Endothelial cell of umbilical vein (primary cell): ENCODE measurements at regions not wholly inside any gene's neighbourhood (a gene's known extent, or its start where the extent isn't known, plus 50 kb on each side); places are given as distances from the start of the nearest gene placed in this dataset.

Experiments
- BruUV-seq: library from RNA; stranded (reverse); fragments of 400-500 nt; replicated peaks from 2 replicates; lab custom pipeline; 2021; lab: Mats Ljungman, UMichigan
- CTCF ChIA-PET: fragments of 300-600, 350-600 bp; sonication (Branson Sonifier 250); formaldehyde crosslinking; loops from one replicate; lab custom pipeline; 2021; ENCODE audit warnings: antibody characterized with exemption, inconsistent platforms; lab: Charles Lee
- POLR2A ChIA-PET: fragments of 300-600, 350-600 bp; sonication (Branson Sonifier 250); formaldehyde crosslinking; loops from one replicate; lab custom pipeline; 2021; ENCODE audit warnings: antibody characterized with exemption, inconsistent platforms; lab: Charles Lee
- DNase-seq: peaks from one replicate; pipeline ENCODE4 v3.0.0-alpha.2; 2011; ENCODE audit warnings: low read depth, low spot score
- FAIRE-seq: peaks from 2 replicates; lab custom pipeline; 2011; peaks lifted over from hg19 to GRCh38; lab: Jason Lieb, UNC
- H2AFZ ChIP-seq: 2 replicates; pipeline ENCODE4 v1.6.0; 2012; ENCODE audit warnings: low read depth, low read length, control low read depth, inconsistent platforms
- H3K27ac ChIP-seq: 2 replicates; pipeline ENCODE4 v1.5.1; 2011; ENCODE audit warnings: low read depth, mild to moderate bottlenecking, control low read depth, low read length, moderate library complexity; ENCODE audit not compliant: insufficient read depth
- H3K27me3 ChIP-seq, 2 experiments: 2 replicates each; pipeline versions ENCODE4 v1.6.0 to v1.6.1; 2011; ENCODE audit warnings: low read length in 2 of 2, mixed read lengths in 1 of 2; ENCODE audit not compliant: control insufficient read depth in 2 of 2, insufficient read depth in 2 of 2
- H3K36me3 ChIP-seq, 2 experiments: 2 replicates in 1 of 2; 3 replicates in 1 of 2; pipeline ENCODE4 v1.5.1; 2011; ENCODE audit warnings: low read length in 2 of 2, mild to moderate bottlenecking in 1 of 2, moderate library complexity in 1 of 2; ENCODE audit not compliant: control insufficient read depth in 2 of 2, insufficient read depth in 2 of 2; ENCODE audit errors: extremely low read depth in 1 of 2
- H3K4me1 ChIP-seq: 3 replicates; pipeline ENCODE4 v1.5.1; 2011; ENCODE audit warnings: mild to moderate bottlenecking, low read length; ENCODE audit not compliant: control insufficient read depth, insufficient read depth; ENCODE audit errors: extremely low read depth
- H3K4me2 ChIP-seq: 2 replicates; pipeline ENCODE4 v1.6.1; 2011; ENCODE audit warnings: low read length, control low read depth, mixed read lengths; ENCODE audit not compliant: insufficient read depth
- H3K4me3 ChIP-seq, 3 experiments: fragments of 200-600 bp in 1 of 3; sonication (generic), shearing (Covaris generic) in 1 of 3; replicated peaks in 1 of 3; 2 replicates each; pipeline ENCODE4 v1.5.1; 2011 to 2016; ENCODE audit warnings: control low read depth in 3 of 3, low read length in 3 of 3, mild to moderate bottlenecking in 2 of 3, inconsistent platforms in 1 of 3, low read depth in 1 of 3, moderate library complexity in 1 of 3; ENCODE audit not compliant: insufficient read depth in 1 of 3
- H3K79me2 ChIP-seq: 2 replicates; pipeline ENCODE4 v1.6.0; 2012; ENCODE audit warnings: low read length, inconsistent platforms; ENCODE audit not compliant: control insufficient read depth, insufficient read depth
- H3K9ac ChIP-seq: replicated peaks from 2 replicates; pipeline ENCODE3; 2011; ENCODE audit warnings: low read length, control low read depth; ENCODE audit not compliant: insufficient read depth; ENCODE audit errors: extremely low read depth
- H3K9me1 ChIP-seq: replicated peaks from 3 replicates; pipeline ENCODE4 v1.6.0; 2011; ENCODE audit warnings: mild to moderate bottlenecking, low read length; ENCODE audit not compliant: control insufficient read depth, insufficient read depth; ENCODE audit errors: extremely low read depth
- H3K9me3 ChIP-seq: replicated peaks from 2 replicates; pipeline ENCODE4 v1.5.1; 2012; ENCODE audit warnings: low read length, inconsistent platforms; ENCODE audit not compliant: control insufficient read depth, insufficient read depth
- H4K20me1 ChIP-seq: replicated peaks from 2 replicates; pipeline ENCODE3; 2011; ENCODE audit warnings: mild to moderate bottlenecking, low read length; ENCODE audit not compliant: control insufficient read depth, insufficient read depth; ENCODE audit errors: extremely low read depth
- EZH2 ChIP-seq: IDR thresholded peaks from 2 replicates; pipeline ENCODE4 v1.6.1; 2012; ENCODE audit warnings: borderline replicate concordance, low read depth, mild to moderate bottlenecking, moderate library complexity, low read length, inconsistent platforms; ENCODE audit not compliant: severe bottlenecking
- FOS ChIP-seq: IDR thresholded peaks from 2 replicates; pipeline ENCODE4 v1.6.1; 2011; ENCODE audit warnings: mild to moderate bottlenecking, low read length, moderate library complexity, borderline replicate concordance; ENCODE audit not compliant: insufficient read depth
- GATA2 ChIP-seq: IDR thresholded peaks from 2 replicates; pipeline ENCODE4 v1.7.0; 2011; ENCODE audit warnings: low read depth, mild to moderate bottlenecking, moderate library complexity, mixed read lengths, low read length; ENCODE audit not compliant: insufficient read length, insufficient read depth
- JUN ChIP-seq: IDR thresholded peaks from 2 replicates; pipeline ENCODE4 v1.6.1; 2011; ENCODE audit warnings: borderline replicate concordance, low read depth; ENCODE audit not compliant: insufficient read length, insufficient read depth
- MYC ChIP-seq: IDR thresholded peaks from one replicate; pipeline ENCODE4 v1.6.1; 2011; ENCODE audit warnings: mild to moderate bottlenecking, low read depth, low read length
- POLR2A ChIP-seq: IDR thresholded peaks from 2 replicates; pipeline ENCODE4 v1.6.1; 2012; ENCODE audit warnings: low read depth, mild to moderate bottlenecking, control low read depth, low read length
- POLR2AphosphoS5 ChIP-seq: IDR thresholded peaks from 2 replicates; pipeline ENCODE4 v1.6.1; 2012; ENCODE audit warnings: low read depth, mild to moderate bottlenecking, control low read depth, low read length, moderate library complexity; ENCODE audit not compliant: insufficient read depth
- dilution Hi-C: fragments of 300-500 bp; cut with MboI; formaldehyde crosslinking; loops from one replicate; pipeline ENCODE4 v1.15.0; 2019; ENCODE audit warnings: low sequenced_read_pairs; ENCODE audit not compliant: extremely low pct_ligation_motif_present
- intact Hi-C: fragments of 100-400 bp; cut with micrococcal nuclease; formaldehyde crosslinking; loops from one replicate; pipeline ENCODE4 v1.10.0; 2022
- TF ChIP-seq, protein P1 (sequence below), 2 donors: IDR thresholded peaks; 1 replicate in 1 of 2; 2 replicates in 1 of 2; pipeline ENCODE4 v1.5.1; 2011; ENCODE audit warnings: low read length in 2 of 2, mild to moderate bottlenecking in 2 of 2, moderate library complexity in 2 of 2, control low read depth in 1 of 2, inconsistent platforms in 1 of 2, low read depth in 1 of 2; ENCODE audit not compliant: insufficient read depth in 1 of 2; ENCODE audit errors: extremely low read depth in 1 of 2
- TF ChIP-seq, protein P2 (sequence below): IDR thresholded peaks from 2 replicates; pipeline ENCODE4 v1.6.1; 2011; ENCODE audit not compliant: insufficient read depth, insufficient read length

DNA sequence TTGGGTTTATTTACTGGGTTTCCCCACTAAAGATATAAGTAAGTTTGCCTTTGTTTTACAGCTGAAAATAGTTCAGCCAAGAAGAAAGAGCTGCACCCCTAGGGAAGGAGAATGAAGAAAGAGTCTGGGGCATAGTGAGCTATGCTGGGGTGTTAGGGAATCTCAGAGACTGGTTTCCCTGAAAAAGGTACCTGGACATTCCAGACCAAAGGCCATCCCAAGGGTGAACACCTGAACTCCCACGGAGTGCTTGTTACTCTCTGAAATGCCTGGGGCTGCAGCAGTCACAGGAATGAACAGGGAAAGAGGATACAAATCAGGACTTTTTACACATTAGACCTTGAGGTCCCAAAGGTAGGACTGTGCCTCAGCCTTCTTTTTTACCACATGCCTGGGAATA is 337.6 kb upstream of the SLC10A2 start:
- Histone ChIP-seq H3K27me3 (no peaks in the 10 kb centered on the region), H3K27ac (no peak overlapping the region), H3K4me2 (no peak overlapping the region), H3K9me1 (no peaks in the 10 kb centered on the region), H3K4me1 (no peaks in the 10 kb centered on the region), H3K9me3 (peaks cover 2% of the 10 kb centered on the region), H3K9ac (no peak overlapping the region), H3K4me3 (no peak overlapping the region), H3K79me2 (no peaks in the 10 kb centered on the region), H3K36me3 (no peaks in the 10 kb centered on the region), H2AFZ (no peak overlapping the region), H4K20me1 (no peaks in the 10 kb centered on the region)
- TF ChIP-seq, protein P1, sequence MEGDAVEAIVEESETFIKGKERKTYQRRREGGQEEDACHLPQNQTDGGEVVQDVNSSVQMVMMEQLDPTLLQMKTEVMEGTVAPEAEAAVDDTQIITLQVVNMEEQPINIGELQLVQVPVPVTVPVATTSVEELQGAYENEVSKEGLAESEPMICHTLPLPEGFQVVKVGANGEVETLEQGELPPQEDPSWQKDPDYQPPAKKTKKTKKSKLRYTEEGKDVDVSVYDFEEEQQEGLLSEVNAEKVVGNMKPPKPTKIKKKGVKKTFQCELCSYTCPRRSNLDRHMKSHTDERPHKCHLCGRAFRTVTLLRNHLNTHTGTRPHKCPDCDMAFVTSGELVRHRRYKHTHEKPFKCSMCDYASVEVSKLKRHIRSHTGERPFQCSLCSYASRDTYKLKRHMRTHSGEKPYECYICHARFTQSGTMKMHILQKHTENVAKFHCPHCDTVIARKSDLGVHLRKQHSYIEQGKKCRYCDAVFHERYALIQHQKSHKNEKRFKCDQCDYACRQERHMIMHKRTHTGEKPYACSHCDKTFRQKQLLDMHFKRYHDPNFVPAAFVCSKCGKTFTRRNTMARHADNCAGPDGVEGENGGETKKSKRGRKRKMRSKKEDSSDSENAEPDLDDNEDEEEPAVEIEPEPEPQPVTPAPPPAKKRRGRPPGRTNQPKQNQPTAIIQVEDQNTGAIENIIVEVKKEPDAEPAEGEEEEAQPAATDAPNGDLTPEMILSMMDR (IDR thresholded peaks at IDR 0.05; ENCODE audit: extremely low read depth in 1 of 2, insufficient read depth in 1 of 2, low read depth in 1 of 2, low read length in 2 of 2), result no peak
- TF ChIP-seq JUN, result no peak
- TF ChIP-seq, protein P2, sequence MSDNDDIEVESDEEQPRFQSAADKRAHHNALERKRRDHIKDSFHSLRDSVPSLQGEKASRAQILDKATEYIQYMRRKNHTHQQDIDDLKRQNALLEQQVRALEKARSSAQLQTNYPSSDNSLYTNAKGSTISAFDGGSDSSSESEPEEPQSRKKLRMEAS, result no peak
- TF ChIP-seq MYC, result no peak
- no peak for TF ChIP-seq FOS
- no peak for TF ChIP-seq POLR2AphosphoS5
- no peak for TF ChIP-seq GATA2
- no peak for TF ChIP-seq EZH2
- no peak for TF ChIP-seq POLR2A
- intact Hi-C loops (no loop called here), dilution Hi-C loops (no loop called here)
- CTCF ChIA-PET, result no interaction called here
- FAIRE-seq (no peak), DNase-seq (no peak)
- POLR2A ChIA-PET, result no interaction called here
- no TSS peak for BruUV-seq
